ENCODE measurements at regions not wholly inside any gene's neighbourhood (a gene's known extent, or its start where the extent isn't known, plus 50 kb on each side); places are given as distances from the start of the nearest gene placed in this dataset.

GRCh38 chr13:37290716-37291505, 185.4 kb upstream of the CSNK1A1L start:
- Histone ChIP-seq H3K27ac (ENCODE audit: extremely low read depth, low read depth, low read length) (no peak overlapping the region), H3K4me1 (ENCODE audit: control insufficient read depth, insufficient read depth, low read length) (no peaks in the 10 kb centered on the region), H3K9me3 (ENCODE audit: control insufficient read depth, insufficient read depth, low read depth, low read length) (no peaks in the 10 kb centered on the region), H3K36me3 (ENCODE audit: control insufficient read depth in 2 of 2, insufficient read depth in 1 of 2, low read length in 2 of 2) (no peaks in the 10 kb centered on the region), H3K4me3 (ENCODE audit: low read depth, low read length) (no peak overlapping the region)
- POLR2A ChIA-PET, result no interaction called here
- CTCF ChIA-PET, result no interaction called here
- TF ChIP-seq ZNF112 (tag by site-specific recombination; IDR thresholded peaks at IDR 0.05) (no peak), ZIC2 (tag by site-specific recombination; IDR thresholded peaks at IDR 0.05) (no peak), ZNF121 (tag by site-specific recombination; IDR thresholded peaks at IDR 0.05) (no peak)

GRCh38 chr13:37289212-37289935, 183.9 kb upstream of the CSNK1A1L start:
- Histone ChIP-seq H3K4me3 (ENCODE audit: low read depth, low read length) (no peak overlapping the region), H3K27ac (ENCODE audit: extremely low read depth, low read depth, low read length) (no peak overlapping the region), H3K36me3 (ENCODE audit: control insufficient read depth in 2 of 2, insufficient read depth in 1 of 2, low read length in 2 of 2) (no peaks in the 10 kb centered on the region), H3K9me3 (ENCODE audit: control insufficient read depth, insufficient read depth, low read depth, low read length) (no peaks in the 10 kb centered on the region), H3K4me1 (ENCODE audit: control insufficient read depth, insufficient read depth, low read length) (no peaks in the 10 kb centered on the region)
- TF ChIP-seq ZNF280D (tag by site-specific recombination; IDR thresholded peaks at IDR 0.05) (no peak), ZNF449 (tag by site-specific recombination; IDR thresholded peaks at IDR 0.05) (no peak), ZBTB20 (tag by site-specific recombination; IDR thresholded peaks at IDR 0.05) (no peak), ZNF777 (tag by site-specific recombination; IDR thresholded peaks at IDR 0.05; ENCODE audit: borderline replicate concordance) (no peak), ZNF223 (tag by site-specific recombination; IDR thresholded peaks at IDR 0.05) (no peak), ZNF23 (tag by site-specific recombination; IDR thresholded peaks at IDR 0.05; ENCODE audit: borderline replicate concordance) (no peak), ZNF692 (tag by site-specific recombination; IDR thresholded peaks at IDR 0.05) (no peak), ZNF585B (tag by site-specific recombination; IDR thresholded peaks at IDR 0.05) (no peak), ZNF324 (tag by site-specific recombination; IDR thresholded peaks at IDR 0.05) (no peak), PRDM2 (tag by site-specific recombination; IDR thresholded peaks at IDR 0.05; ENCODE audit: borderline replicate concordance) (no peak), ZNF132 (tag by site-specific recombination; IDR thresholded peaks at IDR 0.05; ENCODE audit: borderline replicate concordance) (no peak), YY1 (tag by site-specific recombination; IDR thresholded peaks at IDR 0.05) (no peak)
- ChIA-PET POLR2A (no interaction called here), CTCF (no interaction called here)

All from HEK293 (cell line).